RWPE1 (cell line): ENCODE measurements at regions not wholly inside any gene's neighbourhood (a gene's known extent, or its start where the extent isn't known, plus 50 kb on each side); places are given as distances from the start of the nearest gene placed in this dataset.
"Not testable (repeated sequence)": the region's sequence is repeated elsewhere in the genome, so short reads cannot be mapped to it uniquely, and the experiment has no call there.

Experiments
- CTCF ChIA-PET: fragments of 350-600 bp; sonication (Branson Sonifier 250); formaldehyde crosslinking; extraction: SDS; loops from one replicate; lab custom pipeline; 2021; lab: Yijun Ruan, JAX
- POLR2A ChIA-PET: fragments of 400-600 bp; formaldehyde crosslinking; extraction: SDS; loops from one replicate; lab custom pipeline; 2020; ENCODE audit warnings: antibody characterized with exemption; ENCODE audit not compliant: low non-redundant PET; lab: Yijun Ruan, JAX
- DNase-seq: peaks from one replicate; pipeline ENCODE4 v3.0.0; 2012; ENCODE audit warnings: low spot score
- H3K27ac ChIP-seq: fragments of 450-650 bp; 2 replicates; pipeline ENCODE4 v1.5.1; 2017
- CTCF ChIP-seq: fragments of 450-650 bp; conservative IDR thresholded peaks from 2 replicates; pipeline ENCODE4 v1.5.1; 2017; ENCODE audit warnings: low read depth, mild to moderate bottlenecking

GRCh38 chr4:66556651-66557278, 886.5 kb upstream of the EPHA5 start:
- POLR2A ChIA-PET, result no interaction called here
- TF ChIP-seq CTCF, result no peak
- no peak overlapping the region for H3K27ac ChIP-seq
- no peak for DNase-seq
- CTCF ChIA-PET, result no interaction called here

- CTCF ChIA-PET, result no interaction called here
- H3K27ac ChIP-seq, result no peak overlapping the region
- DNase-seq, result peak; percentile 36
- no peak for TF ChIP-seq CTCF
- POLR2A ChIA-PET, result no interaction called here
Observed at GRCh38 chr4:66555301-66555700, 885.0 kb upstream of the EPHA5 start.

GRCh38 chr4:66554826-66555225, 884.5 kb upstream of the EPHA5 start:
- no peak for DNase-seq

GRCh38 chr4:66545301-66545700, 875.0 kb upstream of the EPHA5 start:
- CTCF ChIA-PET, H3K27ac ChIP-seq, POLR2A ChIA-PET, DNase-seq: not testable (repeated sequence)

More at GRCh38 chr4:66554826-66555225, 884.5 kb upstream of the EPHA5 start:
- CTCF ChIA-PET, result no interaction called here
- H3K27ac ChIP-seq, result no peak overlapping the region
- no peak for TF ChIP-seq CTCF
- POLR2A ChIA-PET, result no interaction called here

- TF ChIP-seq CTCF, result no peak
- DNase-seq, result no peak
- POLR2A ChIA-PET, result no interaction called here
- CTCF ChIA-PET, result no interaction called here
- H3K27ac ChIP-seq, result no peak overlapping the region
Observed at GRCh38 chr4:66544281-66544680, 874.0 kb upstream of the EPHA5 start.

GRCh38 chr4:66539745-66540144, 869.5 kb upstream of the EPHA5 start:
- no peak for DNase-seq
- CTCF ChIA-PET, result interaction anchor here (0.5 kb wide), 1 partner anchor 374 kb away, joined by 3 read pairs; no protein-coding TSS in a partner anchor
- H3K27ac ChIP-seq, result no peak overlapping the region
- TF ChIP-seq CTCF, result no peak
- POLR2A ChIA-PET, result no interaction called here

- POLR2A ChIA-PET, result no interaction called here
- no peak for DNase-seq
- no peak overlapping the region for H3K27ac ChIP-seq
- CTCF ChIA-PET, result no interaction called here
- TF ChIP-seq CTCF, result no peak
Observed at GRCh38 chr4:66524781-66525180, 854.5 kb upstream of the EPHA5 start.
